Erythroblast (primary cell): ENCODE measurements at regions not wholly inside any gene's neighbourhood (a gene's known extent, or its start where the extent isn't known, plus 50 kb on each side); places are given as distances from the start of the nearest gene placed in this dataset.

ENCODE experiments used
- GATA1 ChIP-seq: IDR thresholded peaks from 2 replicates; pipeline ENCODE4 v1.6.1; 2011; ENCODE audit warnings: low read depth, mild to moderate bottlenecking, control low read depth, low read length, moderate library complexity
- POLR2A ChIP-seq: IDR thresholded peaks from 2 replicates; pipeline ENCODE4 v1.6.1; 2011; ENCODE audit warnings: mild to moderate bottlenecking, low read length

GRCh38 chr10:4025339-4025738 lies 240.3 kb upstream of the KLF6 start:
- TF ChIP-seq POLR2A = no peak
- no peak for TF ChIP-seq GATA1
